B cell (primary cell): ENCODE measurements at regions not wholly inside any gene's neighbourhood (a gene's known extent, or its start where the extent isn't known, plus 50 kb on each side); places are given as distances from the start of the nearest gene placed in this dataset.

ENCODE experiments used
- ATAC-seq: fragments of 200-7000 bp; cut with Tn5 transposase; one replicate; pipeline ENCODE4 v1.10.0; 2021; ENCODE audit warnings: low read depth, mild to moderate bottlenecking, moderate number of reproducible peaks, moderate library complexity
- CTCF ChIA-PET: fragments of 350-600 bp; sonication (Branson Sonifier 250); formaldehyde crosslinking; loops from one replicate; lab custom pipeline; 2021; ENCODE audit warnings: antibody characterized with exemption, inconsistent platforms; lab: Charles Lee
- POLR2A ChIA-PET: fragments of 350-600 bp; sonication (Branson Sonifier 250); formaldehyde crosslinking; loops from one replicate; lab custom pipeline; 2021; ENCODE audit warnings: antibody characterized with exemption; lab: Charles Lee
- DNase-seq: peaks from one replicate; pipeline ENCODE4 v3.0.0; 2013
- H2AFZ ChIP-seq: 2 replicates; pipeline ENCODE4 v1.6.1; 2012; ENCODE audit warnings: mild to moderate bottlenecking, low read depth, low read length; ENCODE audit not compliant: insufficient read depth, poor library complexity, severe bottlenecking
- H3K27ac ChIP-seq, 2 donors: 1 replicate in 1 of 2; 2 replicates in 1 of 2; pipeline ENCODE4 v1.5.1; 2012 to 2013; ENCODE audit warnings: low read length in 2 of 2, mild to moderate bottlenecking in 2 of 2, moderate library complexity in 1 of 2
- H3K27me3 ChIP-seq, 4 experiments: fragments of 200-600 bp in 1 of 4; sonication (generic) in 1 of 4; replicated peaks in 1 of 4; 1 replicate in 2 of 4; 2 replicates in 2 of 4; pipeline versions ENCODE4 v1.6.1 to v1.7.0; 2013 to 2016; ENCODE audit warnings: low read length in 3 of 4, mild to moderate bottlenecking in 2 of 4, mixed read lengths in 1 of 4, moderate library complexity in 1 of 4; ENCODE audit not compliant: insufficient read depth in 4 of 4, control insufficient read depth in 3 of 4; ENCODE audit errors: control extremely low read depth in 1 of 4
- H3K36me3 ChIP-seq, 2 experiments: replicated peaks in 1 of 2; 1 replicate in 1 of 2; 2 replicates in 1 of 2; pipeline versions ENCODE4 v1.6.1 to v1.7.1; 2013; ENCODE audit warnings: low read length in 1 of 2; ENCODE audit not compliant: insufficient read depth in 2 of 2, control insufficient read depth in 1 of 2; ENCODE audit errors: control extremely low read depth in 1 of 2, extremely low read depth in 1 of 2
- H3K4me1 ChIP-seq, 2 donors: fragments of 200-600 bp in 1 of 2; sonication (generic) in 1 of 2; 1 replicate in 1 of 2; 2 replicates in 1 of 2; pipeline versions ENCODE4 v1.5.1 to v1.6.1; 2013 to 2017; ENCODE audit warnings: low read length in 2 of 2; ENCODE audit not compliant: control insufficient read depth in 2 of 2, insufficient read depth in 2 of 2
- H3K4me2 ChIP-seq: replicated peaks from 2 replicates; pipeline ENCODE3; 2012; ENCODE audit warnings: mild to moderate bottlenecking, low read depth, low read length; ENCODE audit not compliant: poor library complexity, severe bottlenecking
- H3K4me3 ChIP-seq, 5 experiments: fragments of 200-600 bp in 1 of 5; sonication (generic) in 1 of 5; 1 replicate in 3 of 5; 2 replicates in 2 of 5; pipeline versions ENCODE4 v1.5.1 to v1.7.0; 2011 to 2016; ENCODE audit warnings: low read length in 4 of 5, mild to moderate bottlenecking in 4 of 5, low read depth in 2 of 5, control low read depth in 1 of 5, moderate library complexity in 1 of 5; ENCODE audit not compliant: insufficient read depth in 1 of 5; ENCODE audit errors: control extremely low read depth in 1 of 5, extremely low read depth in 1 of 5
- H3K79me2 ChIP-seq: fragments of 200-600 bp; sonication (generic); one replicate; pipeline ENCODE4 v1.6.0; 2016; ENCODE audit warnings: low read length; ENCODE audit not compliant: control insufficient read depth, insufficient read depth
- H3K9ac ChIP-seq: fragments of 200-600 bp; sonication (generic); 2 replicates; pipeline ENCODE4 v1.6.1; 2017; ENCODE audit warnings: mild to moderate bottlenecking, low read length, moderate library complexity
- H3K9me3 ChIP-seq, 3 donors: one replicate each; pipeline versions ENCODE4 v1.6.1 to v1.7.1; 2013; ENCODE audit warnings: low read length in 2 of 3; ENCODE audit not compliant: control insufficient read depth in 2 of 3, insufficient read depth in 1 of 3; ENCODE audit errors: control extremely low read depth in 1 of 3
- H4K20me1 ChIP-seq: 2 replicates; pipeline ENCODE4 v1.6.0; 2012; ENCODE audit warnings: mild to moderate bottlenecking, low read length; ENCODE audit not compliant: insufficient read depth, control insufficient read depth, poor library complexity, severe bottlenecking
- H3K27ac Mint-ChIP-seq: one replicate; pipeline ENCODE4 v1.8.0; 2021; ENCODE audit warnings: mixed read lengths
- H3K27me3 Mint-ChIP-seq: one replicate; pipeline ENCODE4 v1.8.0; 2021; ENCODE audit warnings: mixed read lengths
- H3K4me1 Mint-ChIP-seq: one replicate; pipeline ENCODE4 v1.8.0; 2021; ENCODE audit warnings: mixed read lengths
- H3K4me3 Mint-ChIP-seq: one replicate; pipeline ENCODE4 v1.8.0; 2021; ENCODE audit warnings: mixed read lengths
- H3K9me3 Mint-ChIP-seq: one replicate; pipeline ENCODE4 v1.8.0; 2022; ENCODE audit warnings: mixed read lengths; ENCODE audit not compliant: insufficient read depth
- CTCF ChIP-seq: fragments of 200-600 bp; IDR thresholded peaks from one replicate; pipeline ENCODE4 v1.8.0; 2022; ENCODE audit warnings: antibody characterized with exemption, mild to moderate bottlenecking
- EZH2 ChIP-seq: IDR thresholded peaks from 2 replicates; pipeline ENCODE4 v1.6.1; 2012; ENCODE audit warnings: borderline replicate concordance, low read depth, mild to moderate bottlenecking, moderate library complexity, low read length; ENCODE audit not compliant: insufficient read depth, poor library complexity, severe bottlenecking
- WGBS: methylation state at CpG from one replicate; pipeline ENCODE4 v1.1.5; 2013; ENCODE audit warnings: missing lambda C conversion rate; ENCODE audit not compliant: insufficient coverage; 5-methylcytosine and 5-hydroxymethylcytosine counted together
- intact Hi-C: fragments of 100-400 bp; cut with micrococcal nuclease; formaldehyde crosslinking; loops from one replicate; pipeline ENCODE4 v1.10.0; 2022

GRCh38 chr18:66440433-66440832 lies 163.5 kb downstream of the CDH19 start:
- Mint-ChIP-seq H3K4me3 (no peak overlapping the region), H3K4me1 (no peaks in the 10 kb centered on the region), H3K27ac (no peak overlapping the region), H3K9me3 (no peaks in the 10 kb centered on the region), H3K27me3 (no peaks in the 10 kb centered on the region)
- DNase-seq: no peak
- peaks cover 0 to 15% (median 0%) of the 10 kb centered on the region in 3 donors for H3K9me3 ChIP-seq
- H3K4me3 ChIP-seq: no peak overlapping the region
- ChIA-PET CTCF (no interaction called here), POLR2A (no interaction called here)
- WGBS: 81% methylated on average over 5 of the region's 6 CpGs
- no peaks in the 10 kb centered on the region for H4K20me1 ChIP-seq
- no peak overlapping the region for H2AFZ ChIP-seq
- no peak for ATAC-seq
- H3K4me2 ChIP-seq: no peak overlapping the region
- no peaks in the 10 kb centered on the region for H3K79me2 ChIP-seq
- no peaks in the 10 kb centered on the region for H3K4me1 ChIP-seq
- intact Hi-C loops: no loop called here
- no peak overlapping the region for H3K9ac ChIP-seq
- TF ChIP-seq CTCF: no peak
- no peak overlapping the region for H3K27ac ChIP-seq
- no peaks in the 10 kb centered on the region for H3K27me3 ChIP-seq
- H3K36me3 ChIP-seq: no peaks in the 10 kb centered on the region

- no peak overlapping the region for H3K4me3 ChIP-seq
- no peak overlapping the region for H3K9ac ChIP-seq
- 95% methylated on average over 7 of the region's 7 CpGs for WGBS
- POLR2A ChIA-PET: no interaction called here
- H3K27me3 Mint-ChIP-seq: no peaks in the 10 kb centered on the region
- no peak overlapping the region for H3K4me3 Mint-ChIP-seq
- DNase-seq: no peak
- no peaks in the 10 kb centered on the region for H3K27me3 ChIP-seq
- no peaks in the 10 kb centered on the region for H3K9me3 Mint-ChIP-seq
- no peaks in the 10 kb centered on the region for H3K4me1 Mint-ChIP-seq
- no peaks in the 10 kb centered on the region for H3K36me3 ChIP-seq
- TF ChIP-seq CTCF: no peak
- no peak for TF ChIP-seq EZH2
- H3K9me3 ChIP-seq: peaks cover 0 to 15% (median 0%) of the 10 kb centered on the region in 3 donors
- intact Hi-C loops: no loop called here
- H4K20me1 ChIP-seq: no peaks in the 10 kb centered on the region
- no peaks in the 10 kb centered on the region for H3K4me1 ChIP-seq
- H2AFZ ChIP-seq: no peak overlapping the region
- no peak overlapping the region for H3K27ac ChIP-seq
- H3K27ac Mint-ChIP-seq: no peak overlapping the region
- no peaks in the 10 kb centered on the region for H3K79me2 ChIP-seq
- no peak overlapping the region for H3K4me2 ChIP-seq
- CTCF ChIA-PET: no interaction called here
- ATAC-seq: no peak
These were observed 164.2 kb downstream of the CDH19 start for GRCh38 chr18:66439670-66440069.
